ENCODE measurements at regions not wholly inside any gene's neighbourhood (a gene's known extent, or its start where the extent isn't known, plus 50 kb on each side); places are given as distances from the start of the nearest gene placed in this dataset.

GRCh38 chr2:239780236-239780994, 244.7 kb downstream of the NDUFA10 start:
- no peak for DNase-seq (ENCODE audit: low read depth in 2 of 2)

- no peak for DNase-seq (ENCODE audit: low read depth in 2 of 2)
These were observed 245.6 kb downstream of the NDUFA10 start for GRCh38 chr2:239779584-239779983.

GRCh38 chr2:239778861-239779558, 246.1 kb downstream of the NDUFA10 start:
- DNase-seq (ENCODE audit: low read depth in 2 of 2), result no peak

GRCh38 chr2:239778042-239778851, 246.9 kb downstream of the NDUFA10 start:
- DNase-seq (ENCODE audit: low read depth in 2 of 2), result no peak

- no peak for DNase-seq (ENCODE audit: low read depth in 2 of 2)
These were observed 247.9 kb downstream of the NDUFA10 start for GRCh38 chr2:239777219-239777618.

GRCh38 chr2:239776436-239777005, 248.6 kb downstream of the NDUFA10 start:
- no peak for DNase-seq (ENCODE audit: low read depth in 2 of 2)

- no peak for DNase-seq (ENCODE audit: low read depth in 2 of 2)
These were observed 249.3 kb downstream of the NDUFA10 start for GRCh38 chr2:239775623-239776435.

GRCh38 chr2:239774933-239775622, 250.1 kb downstream of the NDUFA10 start:
- no peak for DNase-seq (ENCODE audit: low read depth in 2 of 2)

- no peak for DNase-seq (ENCODE audit: low read depth in 2 of 2)
These were observed 251.0 kb downstream of the NDUFA10 start for GRCh38 chr2:239774142-239774462.

GRCh38 chr2:239773228-239774141, 251.7 kb downstream of the NDUFA10 start:
- DNase-seq (ENCODE audit: low read depth in 2 of 2), result no peak

GRCh38 chr2:239772721-239773120, 252.4 kb downstream of the NDUFA10 start:
- no peak for DNase-seq (ENCODE audit: low read depth in 2 of 2)

GRCh38 chr2:239770246-239770639, 254.9 kb downstream of the NDUFA10 start:
- DNase-seq (ENCODE audit: low read depth in 2 of 2), result no peak

GRCh38 chr2:239769554-239770245, 255.4 kb downstream of the NDUFA10 start:
- DNase-seq (ENCODE audit: low read depth in 2 of 2), result no peak

GRCh38 chr2:239768907-239769553, 256.1 kb downstream of the NDUFA10 start:
- DNase-seq (ENCODE audit: low read depth in 2 of 2), result no peak

- DNase-seq (ENCODE audit: low read depth in 2 of 2), result no peak
These were observed 256.9 kb downstream of the NDUFA10 start for GRCh38 chr2:239768031-239768790.

GRCh38 chr2:239767021-239767905, 257.9 kb downstream of the NDUFA10 start:
- DNase-seq (ENCODE audit: low read depth in 2 of 2), result no peak

GRCh38 chr2:239765911-239766310, 259.2 kb downstream of the NDUFA10 start:
- DNase-seq (ENCODE audit: low read depth in 2 of 2), result no peak
